ENCODE measurements at regions not wholly inside any gene's neighbourhood (a gene's known extent, or its start where the extent isn't known, plus 50 kb on each side); places are given as distances from the start of the nearest gene placed in this dataset.

- DNase-seq (ENCODE audit: low read depth), result no peak
These were observed 401.0 kb upstream of the ADAMTSL1 start for GRCh38 chr9:18073002-18073401.

- DNase-seq (ENCODE audit: low read depth), result no peak
These were observed 399.9 kb upstream of the ADAMTSL1 start for GRCh38 chr9:18074041-18074440.

- DNase-seq (ENCODE audit: low read depth), result no peak
These were observed 398.6 kb upstream of the ADAMTSL1 start for GRCh38 chr9:18075253-18075952.

- no peak for DNase-seq (ENCODE audit: low read depth)
These were observed 395.8 kb upstream of the ADAMTSL1 start for GRCh38 chr9:18077941-18078678.

GRCh38 chr9:18092138-18092537, 381.8 kb upstream of the ADAMTSL1 start:
- no peak for DNase-seq (ENCODE audit: low read depth)

- DNase-seq (ENCODE audit: low read depth), result no peak
These were observed 367.9 kb upstream of the ADAMTSL1 start for GRCh38 chr9:18106006-18106560.

GRCh38 chr9:18109675-18110074, 364.3 kb upstream of the ADAMTSL1 start:
- no peak for DNase-seq (ENCODE audit: low read depth)

- DNase-seq (ENCODE audit: low read depth), result no peak
These were observed 362.8 kb upstream of the ADAMTSL1 start for GRCh38 chr9:18111146-18111545.

- no peak for DNase-seq (ENCODE audit: low read depth)
These were observed 359.1 kb upstream of the ADAMTSL1 start for GRCh38 chr9:18114559-18115475.

- no peak for DNase-seq (ENCODE audit: low read depth)
These were observed 355.7 kb upstream of the ADAMTSL1 start for GRCh38 chr9:18118268-18118667.

GRCh38 chr9:18122171-18122570, 351.8 kb upstream of the ADAMTSL1 start:
- DNase-seq (ENCODE audit: low read depth), result no peak

GRCh38 chr9:18124760-18125159, 349.2 kb upstream of the ADAMTSL1 start:
- DNase-seq (ENCODE audit: low read depth), result peak; percentile 13

- DNase-seq (ENCODE audit: low read depth), result no peak
These were observed 347.0 kb upstream of the ADAMTSL1 start for GRCh38 chr9:18126831-18127498.

- no peak for DNase-seq (ENCODE audit: low read depth)
These were observed 346.5 kb upstream of the ADAMTSL1 start for GRCh38 chr9:18127499-18127875.

GRCh38 chr9:18129809-18130334, 344.1 kb upstream of the ADAMTSL1 start:
- no peak for DNase-seq (ENCODE audit: low read depth)

GRCh38 chr9:18136354-18136994, 337.5 kb upstream of the ADAMTSL1 start:
- no peak for DNase-seq (ENCODE audit: low read depth)

- no peak for DNase-seq (ENCODE audit: low read depth)
These were observed 336.1 kb upstream of the ADAMTSL1 start for GRCh38 chr9:18137815-18138214.

- no peak for DNase-seq (ENCODE audit: low read depth)
These were observed 335.3 kb upstream of the ADAMTSL1 start for GRCh38 chr9:18138656-18139055.

- DNase-seq (ENCODE audit: low read depth), result no peak
These were observed 332.3 kb upstream of the ADAMTSL1 start for GRCh38 chr9:18141681-18142080.

GRCh38 chr9:18143073-18143745, 330.7 kb upstream of the ADAMTSL1 start:
- peak; percentile 1 for DNase-seq (ENCODE audit: low read depth)
